Smooth muscle cell (in vitro differentiated cells): ENCODE measurements at regions not wholly inside any gene's neighbourhood (a gene's known extent, or its start where the extent isn't known, plus 50 kb on each side); places are given as distances from the start of the nearest gene placed in this dataset.

Source experiments
- DNase-seq: peaks from one replicate; lab custom pipeline; 2025; ENCODE audit not compliant: unreplicated experiment; lab: John Stamatoyannopoulos, UW
- H2AFZ ChIP-seq: fragments of 200-600 bp; sonication (generic); 2 replicates; pipeline ENCODE4 v1.6.0; 2016; ENCODE audit warnings: antibody characterized with exemption, low read depth, mild to moderate bottlenecking
- H3F3A ChIP-seq: fragments of 200-600 bp; sonication (generic); 2 replicates; pipeline ENCODE4 v1.6.0; 2017; ENCODE audit warnings: antibody characterized with exemption, low read depth
- H3K27ac ChIP-seq: fragments of 200-600 bp; sonication (generic); 2 replicates; pipeline ENCODE4 v1.5.1; 2016; ENCODE audit warnings: low read depth, mild to moderate bottlenecking
- H3K27me3 ChIP-seq: fragments of 200-600 bp; sonication (generic); 2 replicates; pipeline ENCODE4 v1.6.1; 2016; ENCODE audit warnings: low read depth, mild to moderate bottlenecking
- H3K36me3 ChIP-seq: fragments of 200-600 bp; sonication (generic); 2 replicates; pipeline ENCODE4 v1.5.1; 2016; ENCODE audit warnings: low read depth
- H3K4me1 ChIP-seq: fragments of 200-600 bp; sonication (generic); 2 replicates; pipeline ENCODE4 v1.5.1; 2016; ENCODE audit warnings: low read depth
- H3K4me2 ChIP-seq: fragments of 200-600 bp; sonication (generic); 2 replicates; pipeline ENCODE4 v1.6.0; 2016; ENCODE audit warnings: mild to moderate bottlenecking
- H3K4me3 ChIP-seq: fragments of 200-600 bp; sonication (generic); 2 replicates; pipeline ENCODE4 v1.5.1; 2016; ENCODE audit warnings: mild to moderate bottlenecking
- H3K79me2 ChIP-seq: fragments of 200-600 bp; sonication (generic); 2 replicates; pipeline ENCODE4 v1.6.0; 2016; ENCODE audit warnings: low read depth, mild to moderate bottlenecking
- H3K9ac ChIP-seq: fragments of 200-600 bp; sonication (generic); 2 replicates; pipeline ENCODE4 v1.6.0; 2016; ENCODE audit warnings: low read depth
- H3K9me3 ChIP-seq: fragments of 200-600 bp; sonication (generic); replicated peaks from 2 replicates; pipeline ENCODE4 v1.5.1; 2016; ENCODE audit warnings: low read depth
- H4K20me1 ChIP-seq: fragments of 200-600 bp; sonication (generic); 2 replicates; pipeline ENCODE4 v1.6.0; 2016; ENCODE audit warnings: low read depth
- WGBS: methylation state at CpG from one replicate; pipeline ENCODE4 v1.1.7; 2016; ENCODE audit warnings: low lambda C conversion rate; 5-methylcytosine and 5-hydroxymethylcytosine counted together
- TF ChIP-seq, protein P1 (sequence below): fragments of 200-600 bp; sonication (generic); IDR thresholded peaks from 2 replicates; pipeline ENCODE4 v1.5.1; 2017; ENCODE audit warnings: borderline replicate concordance, mild to moderate bottlenecking, antibody characterized with exemption; ENCODE audit not compliant: insufficient read depth, poor library complexity, severe bottlenecking

DNA sequence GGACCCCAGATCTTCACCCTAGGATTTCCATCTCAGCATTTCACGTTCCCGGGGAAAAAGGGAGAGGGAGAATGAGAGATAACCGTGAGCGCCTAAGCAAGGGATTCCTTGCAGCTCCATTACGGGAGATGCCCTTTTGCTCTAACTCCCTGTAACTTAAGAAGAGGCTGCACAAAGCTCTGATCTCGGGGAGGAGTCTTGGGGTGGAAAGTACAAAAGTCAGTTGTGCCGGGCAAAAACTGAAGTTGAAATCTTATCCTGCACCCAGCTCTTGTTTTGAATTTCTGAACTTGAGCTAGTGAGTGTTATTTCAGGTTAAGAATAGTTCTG is 256.4 kb upstream of the SOX21 start:
- no peaks in the 10 kb centered on the region for H3F3A ChIP-seq
- TF ChIP-seq, protein P1, sequence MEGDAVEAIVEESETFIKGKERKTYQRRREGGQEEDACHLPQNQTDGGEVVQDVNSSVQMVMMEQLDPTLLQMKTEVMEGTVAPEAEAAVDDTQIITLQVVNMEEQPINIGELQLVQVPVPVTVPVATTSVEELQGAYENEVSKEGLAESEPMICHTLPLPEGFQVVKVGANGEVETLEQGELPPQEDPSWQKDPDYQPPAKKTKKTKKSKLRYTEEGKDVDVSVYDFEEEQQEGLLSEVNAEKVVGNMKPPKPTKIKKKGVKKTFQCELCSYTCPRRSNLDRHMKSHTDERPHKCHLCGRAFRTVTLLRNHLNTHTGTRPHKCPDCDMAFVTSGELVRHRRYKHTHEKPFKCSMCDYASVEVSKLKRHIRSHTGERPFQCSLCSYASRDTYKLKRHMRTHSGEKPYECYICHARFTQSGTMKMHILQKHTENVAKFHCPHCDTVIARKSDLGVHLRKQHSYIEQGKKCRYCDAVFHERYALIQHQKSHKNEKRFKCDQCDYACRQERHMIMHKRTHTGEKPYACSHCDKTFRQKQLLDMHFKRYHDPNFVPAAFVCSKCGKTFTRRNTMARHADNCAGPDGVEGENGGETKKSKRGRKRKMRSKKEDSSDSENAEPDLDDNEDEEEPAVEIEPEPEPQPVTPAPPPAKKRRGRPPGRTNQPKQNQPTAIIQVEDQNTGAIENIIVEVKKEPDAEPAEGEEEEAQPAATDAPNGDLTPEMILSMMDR, result no peak
- H3K4me1 ChIP-seq, result peaks cover 40% of the 10 kb centered on the region
- H3K4me3 ChIP-seq, result peak overlapping the region; percentile 58
- no peaks in the 10 kb centered on the region for H4K20me1 ChIP-seq
- no peak for DNase-seq
- H3K9me3 ChIP-seq, result no peaks in the 10 kb centered on the region
- no peaks in the 10 kb centered on the region for H3K79me2 ChIP-seq
- H3K36me3 ChIP-seq, result no peaks in the 10 kb centered on the region
- peaks cover 88% of the 10 kb centered on the region for H3K27me3 ChIP-seq
- H3K9ac ChIP-seq, result no peak overlapping the region
- H2AFZ ChIP-seq, result peak overlapping the region; percentile 81
- 6% methylated on average over 7 of the region's 7 CpGs for WGBS
- peak overlapping the region; percentile 94 for H3K4me2 ChIP-seq
- no peak overlapping the region for H3K27ac ChIP-seq

DNA sequence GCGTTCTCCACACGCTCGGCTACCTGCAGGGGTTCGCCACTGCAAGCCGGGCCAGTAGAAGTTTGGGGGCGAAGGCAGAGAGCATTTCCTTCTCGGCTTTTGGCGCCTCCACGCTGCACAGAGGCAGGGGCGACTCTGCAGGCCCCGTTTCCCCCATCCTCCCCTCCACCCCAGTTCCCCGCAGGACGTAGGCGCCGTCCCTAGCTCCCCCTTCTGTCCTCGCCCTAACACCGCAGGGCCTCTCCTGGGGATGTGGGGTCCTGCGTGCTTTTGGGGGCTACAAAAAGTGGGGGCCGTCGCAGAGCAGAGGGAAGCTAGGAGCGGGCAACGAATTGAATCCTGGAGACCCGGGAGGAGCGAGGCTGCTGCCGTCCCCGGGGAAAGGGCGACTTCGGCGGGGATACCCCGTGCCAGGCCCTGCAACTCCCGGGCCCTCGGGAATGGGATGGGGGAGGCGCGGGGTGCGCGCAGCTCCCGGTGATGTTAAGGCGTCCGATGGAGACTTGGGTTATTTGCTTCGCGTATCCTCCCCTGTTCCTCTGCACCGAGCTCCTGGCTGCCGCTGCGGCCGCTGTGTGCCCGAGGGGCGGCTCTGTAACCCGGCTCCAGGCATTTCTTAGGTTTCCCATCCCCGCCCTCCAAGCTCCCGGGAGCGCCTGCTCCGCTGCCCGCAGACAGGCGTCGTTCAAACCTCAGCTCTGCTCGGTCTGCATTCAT is 255.9 kb upstream of the SOX21 start:
- Histone ChIP-seq H3F3A (no peaks in the 10 kb centered on the region), H4K20me1 (no peaks in the 10 kb centered on the region), H3K4me1 (peaks cover 43% of the 10 kb centered on the region), H3K4me2 (peak overlapping the region; percentile 94), H3K79me2 (no peaks in the 10 kb centered on the region), H3K36me3 (no peaks in the 10 kb centered on the region), H2AFZ (peak overlapping the region; percentile 81), H3K27me3 (peaks cover 89% of the 10 kb centered on the region), H3K9me3 (no peaks in the 10 kb centered on the region), H3K27ac (no peak overlapping the region), H3K4me3 (peak overlapping the region; percentile 58), H3K9ac (no peak overlapping the region)
- TF ChIP-seq, protein P1, result peak; percentile 6
- DNase-seq, result peak; percentile 5
- WGBS, result 2% methylated on average over 42 of the region's 56 CpGs

DNA sequence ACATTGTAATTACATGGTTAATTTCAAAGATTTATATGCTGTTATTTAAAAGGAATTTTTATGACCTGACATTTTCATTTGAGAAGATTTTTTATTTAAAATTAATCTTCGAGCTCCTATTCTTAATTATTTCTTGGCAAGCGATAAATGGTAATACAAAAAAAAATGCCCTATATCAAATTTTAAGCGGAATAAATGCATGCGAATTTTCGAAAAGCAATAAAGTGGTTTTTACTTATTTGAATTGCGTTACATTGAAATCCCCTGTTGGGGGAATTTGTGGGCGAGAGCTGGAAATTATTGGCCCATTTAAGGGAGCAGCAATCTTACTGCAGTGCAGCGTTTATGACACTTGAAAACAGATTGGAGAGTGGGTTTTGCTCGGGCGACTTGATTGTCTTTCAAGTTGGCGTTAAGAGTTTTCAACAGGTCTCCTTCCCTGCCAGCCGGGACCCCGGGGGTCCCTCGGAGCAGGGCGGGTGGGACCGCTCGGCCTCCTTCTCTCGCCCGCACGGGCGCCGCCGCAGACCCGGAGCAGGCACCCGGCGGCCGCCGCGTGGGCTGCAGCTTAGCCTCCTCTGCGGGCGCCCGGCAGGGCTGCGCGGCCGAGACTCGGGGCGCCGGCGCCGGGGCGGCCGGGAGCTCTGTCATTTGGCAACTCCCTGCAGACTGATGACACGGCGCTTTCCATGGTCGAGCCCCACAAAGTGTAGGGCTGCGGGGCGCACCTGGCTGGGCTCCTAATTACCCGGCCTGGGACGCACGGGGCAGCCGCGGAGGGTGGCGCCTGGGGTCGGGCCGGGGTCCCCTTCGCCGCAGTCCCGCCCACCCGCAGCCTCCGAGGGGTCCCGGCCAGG is 255.1 kb upstream of the SOX21 start:
- Histone ChIP-seq H4K20me1 (no peaks in the 10 kb centered on the region), H3F3A (no peaks in the 10 kb centered on the region), H3K27ac (no peak overlapping the region), H3K36me3 (no peaks in the 10 kb centered on the region), H3K9ac (no peak overlapping the region), H3K4me2 (peak overlapping the region; percentile 94), H3K4me1 (peaks cover 47% of the 10 kb centered on the region), H3K79me2 (no peaks in the 10 kb centered on the region), H3K9me3 (no peaks in the 10 kb centered on the region), H2AFZ (peak overlapping the region; percentile 81), H3K27me3 (peaks cover 84% of the 10 kb centered on the region), H3K4me3 (peak overlapping the region; percentile 58)
- TF ChIP-seq, protein P1, result no peak
- DNase-seq, result peak; percentile 2
- 7% methylated on average over 50 of the region's 61 CpGs for WGBS
